Activated T-helper 17 cell treated with anti-CD3 and anti-CD28 coated beads, Interleukin-2, amount 50 U/mL, for 72 hours (primary cell): ENCODE measurements at regions not wholly inside any gene's neighbourhood (a gene's known extent, or its start where the extent isn't known, plus 50 kb on each side); places are given as distances from the start of the nearest gene placed in this dataset.

Experiments
- ATAC-seq: fragments of 150-1000 bp; cut with Tn5 transposase; replicated peaks from 2 replicates; pipeline ENCODE4 v1.10.0; 2021; ENCODE audit warnings: mild to moderate bottlenecking, moderate library complexity
- H3K27ac Mint-ChIP-seq: one replicate; pipeline ENCODE4 v1.8.0; 2022; ENCODE audit warnings: mixed read lengths
- H3K27me3 Mint-ChIP-seq: one replicate; pipeline ENCODE4 v1.8.0; 2022; ENCODE audit warnings: mixed read lengths
- H3K36me3 Mint-ChIP-seq: one replicate; pipeline ENCODE4 v1.8.0; 2022; ENCODE audit warnings: low read depth, mild to moderate bottlenecking, mixed read lengths
- H3K4me1 Mint-ChIP-seq: one replicate; pipeline ENCODE4 v1.8.0; 2022; ENCODE audit warnings: mixed read lengths
- H3K4me3 Mint-ChIP-seq: one replicate; pipeline ENCODE4 v1.8.0; 2022; ENCODE audit warnings: mild to moderate bottlenecking, mixed read lengths
- H3K9me3 Mint-ChIP-seq: one replicate; pipeline ENCODE4 v1.8.0; 2022; ENCODE audit warnings: mixed read lengths

GRCh38 chr12:114192013-114192412 lies 213.9 kb downstream of the TBX5 start:
- H3K4me3 Mint-ChIP-seq, result no peak overlapping the region

GRCh38 chr12:114191581-114191980 lies 214.4 kb downstream of the TBX5 start:
- H3K27me3 Mint-ChIP-seq, result no peaks in the 10 kb centered on the region
- no peaks in the 10 kb centered on the region for H3K4me1 Mint-ChIP-seq
- H3K36me3 Mint-ChIP-seq, result no peaks in the 10 kb centered on the region
- no peak overlapping the region for H3K4me3 Mint-ChIP-seq
- H3K9me3 Mint-ChIP-seq, result peaks cover 18% of the 10 kb centered on the region
- H3K27ac Mint-ChIP-seq, result no peak overlapping the region
- no peak for ATAC-seq

More at GRCh38 chr12:114192013-114192412, 213.9 kb downstream of the TBX5 start:
- ATAC-seq, result no peak
- Mint-ChIP-seq H3K27ac (no peak overlapping the region), H3K27me3 (no peaks in the 10 kb centered on the region), H3K9me3 (peaks cover 20% of the 10 kb centered on the region), H3K36me3 (no peaks in the 10 kb centered on the region), H3K4me1 (no peaks in the 10 kb centered on the region)

- Mint-ChIP-seq H3K4me3 (no peak overlapping the region), H3K4me1 (no peaks in the 10 kb centered on the region), H3K27ac (no peak overlapping the region), H3K27me3 (peaks cover 5% of the 10 kb centered on the region), H3K9me3 (peaks cover 16% of the 10 kb centered on the region), H3K36me3 (no peaks in the 10 kb centered on the region)
- ATAC-seq, result no peak
Observed at GRCh38 chr12:114190971-114191370, 215.0 kb downstream of the TBX5 start.

- Mint-ChIP-seq H3K27me3 (peaks cover 6% of the 10 kb centered on the region), H3K4me3 (no peak overlapping the region), H3K4me1 (no peaks in the 10 kb centered on the region), H3K9me3 (peaks cover 16% of the 10 kb centered on the region), H3K27ac (no peak overlapping the region), H3K36me3 (no peaks in the 10 kb centered on the region)
- no peak for ATAC-seq
Observed at GRCh38 chr12:114189266-114189665, 216.7 kb downstream of the TBX5 start.

GRCh38 chr12:114186241-114187002 lies 219.5 kb downstream of the TBX5 start:
- no peaks in the 10 kb centered on the region for H3K4me1 Mint-ChIP-seq
- no peak overlapping the region for H3K27ac Mint-ChIP-seq
- no peak for ATAC-seq
- H3K4me3 Mint-ChIP-seq, result no peak overlapping the region
- no peaks in the 10 kb centered on the region for H3K36me3 Mint-ChIP-seq
- H3K27me3 Mint-ChIP-seq, result peaks cover 6% of the 10 kb centered on the region
- peaks cover 16% of the 10 kb centered on the region for H3K9me3 Mint-ChIP-seq

- no peak overlapping the region for H3K4me3 Mint-ChIP-seq
- H3K27ac Mint-ChIP-seq, result no peak overlapping the region
- no peaks in the 10 kb centered on the region for H3K4me1 Mint-ChIP-seq
- peaks cover 10% of the 10 kb centered on the region for H3K9me3 Mint-ChIP-seq
- H3K27me3 Mint-ChIP-seq, result peaks cover 6% of the 10 kb centered on the region
- no peaks in the 10 kb centered on the region for H3K36me3 Mint-ChIP-seq
- ATAC-seq, result no peak
Observed at GRCh38 chr12:114185036-114185435, 218.9 kb upstream of the RBM19 start.

GRCh38 chr12:114174326-114174725 lies 208.2 kb upstream of the RBM19 start:
- ATAC-seq, result no peak
- Mint-ChIP-seq H3K36me3 (no peaks in the 10 kb centered on the region), H3K27me3 (no peaks in the 10 kb centered on the region), H3K4me1 (no peaks in the 10 kb centered on the region), H3K4me3 (no peak overlapping the region), H3K9me3 (no peaks in the 10 kb centered on the region), H3K27ac (no peak overlapping the region)

GRCh38 chr12:114172135-114172534 lies 206.0 kb upstream of the RBM19 start:
- Mint-ChIP-seq H3K27me3 (no peaks in the 10 kb centered on the region), H3K27ac (no peak overlapping the region), H3K4me3 (no peak overlapping the region), H3K4me1 (no peaks in the 10 kb centered on the region), H3K36me3 (no peaks in the 10 kb centered on the region), H3K9me3 (no peaks in the 10 kb centered on the region)
- ATAC-seq, result no peak

GRCh38 chr12:114168061-114168460 lies 201.9 kb upstream of the RBM19 start:
- Mint-ChIP-seq H3K4me3 (no peak overlapping the region), H3K27ac (no peak overlapping the region), H3K4me1 (no peaks in the 10 kb centered on the region), H3K9me3 (no peaks in the 10 kb centered on the region), H3K36me3 (no peaks in the 10 kb centered on the region), H3K27me3 (no peaks in the 10 kb centered on the region)
- no peak for ATAC-seq

- Mint-ChIP-seq H3K4me1 (no peaks in the 10 kb centered on the region), H3K36me3 (no peaks in the 10 kb centered on the region), H3K27ac (no peak overlapping the region), H3K27me3 (no peaks in the 10 kb centered on the region), H3K4me3 (no peak overlapping the region), H3K9me3 (no peaks in the 10 kb centered on the region)
- ATAC-seq, result no peak
Observed at GRCh38 chr12:114167431-114167830, 201.3 kb upstream of the RBM19 start.

- no peaks in the 10 kb centered on the region for H3K4me1 Mint-ChIP-seq
- no peak overlapping the region for H3K27ac Mint-ChIP-seq
- H3K9me3 Mint-ChIP-seq, result no peaks in the 10 kb centered on the region
- no peaks in the 10 kb centered on the region for H3K27me3 Mint-ChIP-seq
- no peaks in the 10 kb centered on the region for H3K36me3 Mint-ChIP-seq
- H3K4me3 Mint-ChIP-seq, result no peak overlapping the region
- no peak for ATAC-seq
Observed at GRCh38 chr12:114166362-114166761, 200.2 kb upstream of the RBM19 start.

GRCh38 chr12:114165921-114166320 lies 199.8 kb upstream of the RBM19 start:
- Mint-ChIP-seq H3K36me3 (no peaks in the 10 kb centered on the region), H3K27ac (no peak overlapping the region), H3K9me3 (no peaks in the 10 kb centered on the region), H3K4me1 (no peaks in the 10 kb centered on the region), H3K27me3 (no peaks in the 10 kb centered on the region), H3K4me3 (no peak overlapping the region)
- no peak for ATAC-seq

- H3K27me3 Mint-ChIP-seq, result no peaks in the 10 kb centered on the region
- H3K9me3 Mint-ChIP-seq, result no peaks in the 10 kb centered on the region
- H3K27ac Mint-ChIP-seq, result no peak overlapping the region
- no peak for ATAC-seq
- no peak overlapping the region for H3K4me3 Mint-ChIP-seq
- no peaks in the 10 kb centered on the region for H3K36me3 Mint-ChIP-seq
- H3K4me1 Mint-ChIP-seq, result no peaks in the 10 kb centered on the region
Observed at GRCh38 chr12:114164351-114164750, 198.2 kb upstream of the RBM19 start.

GRCh38 chr12:114163771-114164170 lies 197.6 kb upstream of the RBM19 start:
- H3K27me3 Mint-ChIP-seq, result no peaks in the 10 kb centered on the region
- no peaks in the 10 kb centered on the region for H3K36me3 Mint-ChIP-seq
- H3K4me3 Mint-ChIP-seq, result no peak overlapping the region
- no peak overlapping the region for H3K27ac Mint-ChIP-seq
- H3K4me1 Mint-ChIP-seq, result no peaks in the 10 kb centered on the region
- ATAC-seq, result peak; percentile 47
- H3K9me3 Mint-ChIP-seq, result no peaks in the 10 kb centered on the region

- ATAC-seq, result no peak
- Mint-ChIP-seq H3K4me1 (no peaks in the 10 kb centered on the region), H3K27me3 (no peaks in the 10 kb centered on the region), H3K9me3 (no peaks in the 10 kb centered on the region), H3K27ac (no peak overlapping the region), H3K36me3 (no peaks in the 10 kb centered on the region), H3K4me3 (no peak overlapping the region)
Observed at GRCh38 chr12:114160445-114160844, 194.3 kb upstream of the RBM19 start.

GRCh38 chr12:114152890-114153289 lies 186.8 kb upstream of the RBM19 start:
- no peaks in the 10 kb centered on the region for H3K36me3 Mint-ChIP-seq
- H3K27ac Mint-ChIP-seq, result no peak overlapping the region
- no peak overlapping the region for H3K4me3 Mint-ChIP-seq
- no peaks in the 10 kb centered on the region for H3K27me3 Mint-ChIP-seq
- H3K4me1 Mint-ChIP-seq, result no peaks in the 10 kb centered on the region
- no peaks in the 10 kb centered on the region for H3K9me3 Mint-ChIP-seq
- no peak for ATAC-seq
